Mammary epithelial cell (primary cell): ENCODE measurements at regions not wholly inside any gene's neighbourhood (a gene's known extent, or its start where the extent isn't known, plus 50 kb on each side); places are given as distances from the start of the nearest gene placed in this dataset.

Experiments
- CTCF ChIP-seq, 2 donors: IDR thresholded peaks in 1 of 2; conservative IDR thresholded peaks in 1 of 2; 2 replicates each; pipeline ENCODE4 v1.5.1; 2011 to 2012; ENCODE audit warnings: inconsistent platforms in 2 of 2, low read length in 2 of 2, mild to moderate bottlenecking in 2 of 2, control low read depth in 1 of 2, low read depth in 1 of 2; ENCODE audit not compliant: insufficient read depth in 1 of 2; ENCODE audit errors: extremely low read depth in 1 of 2
- EZH2 ChIP-seq: IDR thresholded peaks from 2 replicates; pipeline ENCODE4 v1.6.1; 2012; ENCODE audit warnings: low read length, inconsistent platforms, borderline replicate concordance

- no peak for TF ChIP-seq EZH2
- TF ChIP-seq CTCF (conservative IDR thresholded peaks at IDR 0.05 in 1 of 2, IDR thresholded peaks at IDR 0.05 in 1 of 2; ENCODE audit: extremely low read depth in 1 of 2, insufficient read depth in 1 of 2, low read depth in 1 of 2, low read length in 2 of 2), result no peak
These were observed 120.6 kb upstream of the NRP1 start for GRCh38 chr10:33455029-33455428.
